GM18861 (cell line): ENCODE measurements at regions not wholly inside any gene's neighbourhood (a gene's known extent, or its start where the extent isn't known, plus 50 kb on each side); places are given as distances from the start of the nearest gene placed in this dataset.
A peak's percentile ranks its signal among the peaks of the same experiment; 100 is the strongest.

Experiments
- ATAC-seq: cut with Tn5 transposase; IDR thresholded peaks from one replicate; pipeline ENCODE4 v1.9.1; 2021; ENCODE audit not compliant: unreplicated experiment

DNA sequence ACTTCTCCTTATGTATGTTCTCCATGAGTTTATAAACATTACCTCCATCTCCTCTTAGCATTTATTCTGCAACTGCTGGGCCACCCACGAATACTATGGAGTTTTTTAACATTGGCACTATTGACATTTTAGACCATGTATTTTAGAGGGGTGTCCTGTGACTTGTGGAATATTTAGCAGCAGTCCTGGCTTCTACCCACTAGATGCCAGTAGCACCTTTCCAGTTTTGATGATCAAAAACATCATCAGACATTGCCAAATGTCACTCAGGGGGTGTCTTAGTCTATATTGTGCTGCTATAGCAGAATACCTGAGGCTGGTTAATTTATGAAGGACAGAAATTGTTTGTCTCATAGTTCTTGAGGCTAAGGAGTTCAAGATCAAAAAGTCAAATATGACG lies 187.5 kb upstream of the RORB start:
- ATAC-seq: no peak

DNA sequence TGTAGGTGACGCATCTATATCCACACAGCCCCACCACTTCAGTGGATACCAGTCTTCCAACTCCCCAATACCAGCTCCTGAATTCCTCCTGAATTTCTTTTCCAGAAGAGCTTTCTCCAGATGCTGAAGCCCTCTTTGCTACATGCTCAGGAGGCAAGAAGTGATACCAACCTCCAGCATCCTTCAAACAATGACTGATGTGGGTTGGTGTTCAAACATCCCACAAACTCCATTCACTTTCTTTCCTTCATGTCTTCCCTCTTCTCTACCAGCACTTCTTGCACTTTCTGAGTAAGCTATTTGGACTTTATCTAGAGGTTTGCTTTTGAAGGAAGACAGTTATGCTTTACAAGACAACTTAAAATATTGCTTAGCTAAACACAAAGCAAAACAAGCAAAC lies 179.9 kb upstream of the RORB start:
- no peak for ATAC-seq

DNA sequence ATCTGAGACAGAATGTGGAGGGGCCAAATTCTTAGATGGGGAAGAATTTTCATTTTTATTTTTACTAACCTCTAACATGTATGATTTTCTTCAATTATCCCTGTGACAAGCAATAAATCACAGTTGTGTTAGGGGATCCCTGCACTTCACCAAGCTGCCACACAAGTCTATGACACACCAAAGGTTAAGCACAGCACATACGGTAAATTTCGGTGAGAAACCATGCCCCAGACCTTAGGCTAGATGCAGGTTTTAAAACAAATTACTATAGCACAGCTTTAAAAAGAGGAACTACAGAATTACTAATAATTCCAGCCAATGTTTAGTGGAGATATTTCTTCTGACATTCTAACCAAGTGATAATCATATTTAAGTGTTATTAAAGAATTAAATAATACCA lies 175.7 kb upstream of the RORB start:
- no peak for ATAC-seq

GRCh38 chr9:74322661-74323314 lies 174.3 kb upstream of the RORB start:
- no peak for ATAC-seq

- no peak for ATAC-seq
Measured at GRCh38 chr9:74330487-74331214, 166.5 kb upstream of the RORB start.

DNA sequence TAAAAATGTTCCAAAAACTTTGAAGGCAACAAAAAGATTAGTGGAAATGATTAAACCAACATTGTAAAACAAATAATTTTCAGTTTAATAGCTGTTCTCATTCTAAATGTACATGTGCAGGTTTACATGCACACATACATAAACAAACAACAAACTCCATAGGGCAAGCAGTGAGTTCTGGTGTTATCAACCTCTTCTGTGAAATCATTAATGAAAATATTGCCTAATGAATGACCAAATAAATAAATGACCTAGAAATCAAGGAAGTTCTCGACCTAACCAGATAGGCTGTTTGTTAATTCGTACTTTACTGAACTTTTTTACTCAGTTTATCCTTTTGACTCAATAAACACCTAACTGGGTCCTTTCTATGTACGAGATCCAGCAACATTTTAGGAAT lies 165.5 kb upstream of the RORB start:
- ATAC-seq: no peak

GRCh38 chr9:74333384-74334032 lies 163.6 kb upstream of the RORB start:
- ATAC-seq: no peak

GRCh38 chr9:74334271-74334670 lies 162.9 kb upstream of the RORB start:
- ATAC-seq: no peak

- no peak for ATAC-seq
Measured at GRCh38 chr9:74336161-74336560, 161.0 kb upstream of the RORB start.

DNA sequence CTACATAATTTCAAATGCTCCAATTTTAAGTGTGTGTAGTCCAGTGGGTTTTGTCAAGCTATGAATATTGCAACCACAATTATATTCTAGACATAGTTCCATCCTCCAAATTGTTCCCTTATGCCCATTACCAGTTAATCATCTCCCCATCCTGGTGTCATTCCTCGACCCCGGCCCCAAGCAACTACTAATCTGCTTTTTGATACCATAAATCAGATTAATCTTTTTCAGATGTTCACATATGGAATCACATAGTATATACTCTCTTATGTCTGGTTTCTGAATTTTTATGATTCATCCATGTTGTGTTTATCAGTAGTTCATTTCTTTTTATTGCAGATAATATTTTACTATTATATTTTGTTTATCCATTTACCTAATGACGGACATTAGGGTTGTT lies 148.4 kb upstream of the RORB start:
- no peak for ATAC-seq

- no peak for ATAC-seq
Measured at GRCh38 chr9:74355107-74355506, 142.0 kb upstream of the RORB start.

- ATAC-seq: no peak
Measured at GRCh38 chr9:74357577-74357976, 139.6 kb upstream of the RORB start.

- ATAC-seq: no peak
Measured at GRCh38 chr9:74358959-74359358, 138.2 kb upstream of the RORB start.

DNA sequence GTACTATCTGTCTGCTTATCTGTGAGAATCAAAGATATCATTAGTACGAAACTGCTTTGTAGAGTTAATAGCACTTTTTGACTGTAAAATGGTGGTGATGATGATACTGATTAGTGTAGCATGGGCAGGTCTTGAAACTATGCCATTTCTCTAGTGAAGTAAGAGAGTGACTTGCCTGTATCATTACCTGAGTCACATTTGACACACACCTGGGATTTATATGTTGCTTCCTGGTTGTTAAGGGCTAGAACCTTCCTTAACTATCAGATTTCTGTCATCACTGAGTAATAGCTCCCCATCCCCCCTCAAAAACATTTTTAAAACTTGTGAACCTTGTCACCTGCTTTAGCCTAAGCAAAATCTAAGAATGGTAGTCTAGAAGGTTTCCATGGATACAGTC lies 135.6 kb upstream of the RORB start:
- ATAC-seq: no peak

DNA sequence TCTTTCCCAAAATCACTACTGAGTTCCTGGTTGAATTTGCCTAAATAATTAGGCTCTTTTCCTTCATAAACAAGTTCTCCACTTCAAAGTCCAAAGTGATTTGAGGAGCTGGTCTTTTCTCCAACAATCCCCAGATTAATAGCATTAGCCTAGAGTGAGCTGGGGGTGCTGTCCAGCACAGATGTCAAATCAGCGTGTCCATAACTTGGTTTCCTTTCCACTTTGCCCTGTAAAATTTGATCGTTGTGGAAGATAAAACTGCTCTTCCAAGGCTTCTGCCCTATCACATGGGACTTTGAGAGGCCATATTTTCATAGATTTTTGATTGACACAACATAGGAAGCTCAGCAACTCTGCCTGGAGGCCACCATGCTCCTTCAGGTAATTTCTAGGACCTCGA lies 134.7 kb upstream of the RORB start:
- ATAC-seq: no peak

DNA sequence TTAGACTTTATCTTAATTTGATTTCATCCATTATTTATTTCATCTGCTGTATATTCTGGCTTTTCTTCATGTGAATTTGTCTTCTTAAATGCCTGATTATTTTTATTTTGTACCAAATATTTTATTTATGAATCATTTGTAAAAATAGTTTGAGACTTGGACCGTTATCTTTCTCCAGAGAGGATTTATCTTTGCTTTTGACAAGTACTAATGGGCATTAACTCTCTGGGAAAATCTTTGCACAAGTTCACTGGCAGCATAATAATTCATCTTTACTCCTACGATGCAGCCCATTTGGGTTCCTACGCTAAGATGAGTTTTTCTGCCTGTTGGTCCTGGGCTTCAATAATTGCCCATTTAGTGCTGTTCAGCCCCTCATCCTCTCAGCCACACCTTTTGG lies 131.0 kb upstream of the RORB start:
- no peak for ATAC-seq

GRCh38 chr9:74369844-74370243 lies 127.3 kb upstream of the RORB start:
- ATAC-seq: no peak

DNA sequence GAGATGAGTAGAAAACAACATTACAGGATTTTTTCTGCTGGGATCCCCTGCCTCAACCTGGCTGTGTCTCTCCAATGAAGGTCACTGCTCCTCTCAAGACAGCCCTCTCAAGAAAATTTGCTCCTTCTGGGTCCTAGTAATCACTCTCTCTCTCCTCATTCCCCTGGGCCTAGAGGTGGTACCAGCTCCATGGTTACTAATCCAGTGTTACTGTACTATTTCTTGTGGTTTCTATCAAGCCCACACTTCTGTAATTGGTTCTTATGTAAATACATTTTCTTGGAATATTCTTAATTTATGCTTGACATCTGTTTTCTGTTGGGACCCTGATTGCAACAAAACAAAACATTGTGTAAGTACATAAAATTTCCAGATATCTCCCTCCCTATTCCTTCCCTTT lies 123.8 kb upstream of the RORB start:
- ATAC-seq: no peak

DNA sequence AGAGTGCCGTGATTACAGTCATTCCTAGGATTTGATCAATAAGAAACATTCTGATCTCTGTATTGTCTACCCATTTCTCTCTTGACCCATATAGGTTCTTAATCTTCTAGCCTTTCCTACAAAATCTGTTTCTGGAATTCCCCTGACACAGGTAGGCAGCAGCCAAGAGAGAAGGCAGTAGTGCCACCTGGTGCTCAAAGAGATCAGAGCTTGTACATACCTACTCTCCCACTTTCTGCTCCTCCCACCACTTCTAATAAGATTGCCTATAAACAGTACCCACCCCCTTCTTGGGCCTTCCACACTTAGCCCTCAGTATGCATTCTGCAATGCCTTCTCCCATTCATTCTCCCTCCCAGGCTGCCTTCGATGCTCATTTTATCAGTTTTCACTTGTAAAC lies 117.4 kb upstream of the RORB start:
- ATAC-seq: peak; percentile 55

- no peak for ATAC-seq
Measured at GRCh38 chr9:74391816-74392215, 105.3 kb upstream of the RORB start.

- no peak for ATAC-seq
Measured at GRCh38 chr9:74403581-74403980, 93.6 kb upstream of the RORB start.

GRCh38 chr9:74404620-74405019 lies 92.5 kb upstream of the RORB start:
- no peak for ATAC-seq
